IMR-90 (cell line): ENCODE measurements at regions not wholly inside any gene's neighbourhood (a gene's known extent, or its start where the extent isn't known, plus 50 kb on each side); places are given as distances from the start of the nearest gene placed in this dataset.

Source experiments
- ATAC-seq: fragments of 200-7000 bp; cut with Tn5 transposase; 2 replicates; pipeline ENCODE4 v1.9.1; 2020; ENCODE audit warnings: low read depth, mild to moderate bottlenecking, moderate library complexity
- BruUV-seq: library from RNA; stranded (reverse); fragments of 400-500 nt; replicated peaks from 2 replicates; lab custom pipeline; 2021; lab: Mats Ljungman, UMichigan
- CTCF ChIA-PET: fragments of 300-600 bp; formaldehyde crosslinking; extraction: SDS; loops from one replicate; lab custom pipeline; 2021; ENCODE audit warnings: antibody characterized with exemption; lab: Yijun Ruan, JAX
- POLR2A ChIA-PET: fragments of 300-600 bp; sonication (Branson Sonifier 250); formaldehyde crosslinking; loops from one replicate; lab custom pipeline; 2022; ENCODE audit warnings: antibody characterized with exemption; ENCODE audit not compliant: unreplicated experiment; lab: Charles Lee
- DNase-seq: peaks from one replicate; pipeline ENCODE4 v3.0.0; 2013
- H2AFZ ChIP-seq: replicated peaks from 2 replicates; pipeline ENCODE3; 2013; ENCODE audit warnings: low read length, mild to moderate bottlenecking; ENCODE audit not compliant: poor library complexity
- H2AK5ac ChIP-seq: 2 replicates; pipeline ENCODE4 v1.6.1; 2013; ENCODE audit warnings: low read depth, low read length, inconsistent platforms
- H2AK9ac ChIP-seq: replicated peaks from 2 replicates; pipeline ENCODE3; 2013; ENCODE audit warnings: mild to moderate bottlenecking, low read depth, low read length, moderate library complexity; ENCODE audit not compliant: poor library complexity
- H2BK120ac ChIP-seq: 2 replicates; pipeline ENCODE4 v1.6.1; 2013; ENCODE audit warnings: low read depth, low read length, inconsistent platforms
- H2BK15ac ChIP-seq: 3 replicates; pipeline ENCODE4 v1.6.1; 2013; ENCODE audit warnings: low read depth, low read length, inconsistent platforms
- H2BK20ac ChIP-seq: 2 replicates; pipeline ENCODE4 v1.6.1; 2013; ENCODE audit warnings: low read depth, mild to moderate bottlenecking, inconsistent platforms, low read length, moderate library complexity
- H2BK5ac ChIP-seq: 2 replicates; pipeline ENCODE4 v1.6.1; 2013; ENCODE audit warnings: mild to moderate bottlenecking, low read depth, low read length, inconsistent platforms; ENCODE audit not compliant: poor library complexity, severe bottlenecking
- H3K14ac ChIP-seq: replicated peaks from 2 replicates; pipeline ENCODE4 v1.6.1; 2013; ENCODE audit warnings: low read depth, low read length, inconsistent platforms
- H3K18ac ChIP-seq: 2 replicates; pipeline ENCODE4 v1.6.1; 2013; ENCODE audit warnings: low read depth, low read length, control low read depth
- H3K23ac ChIP-seq: 2 replicates; pipeline ENCODE4 v1.6.1; 2013; ENCODE audit warnings: low read depth, low read length, inconsistent platforms
- H3K27ac ChIP-seq: 2 replicates; pipeline ENCODE4 v1.5.1; 2013; ENCODE audit warnings: mild to moderate bottlenecking, control low read depth, low read length; ENCODE audit not compliant: insufficient read depth
- H3K27me3 ChIP-seq: 2 replicates; pipeline ENCODE4 v1.6.1; 2013; ENCODE audit warnings: low read length; ENCODE audit not compliant: control insufficient read depth, insufficient read depth
- H3K36me3 ChIP-seq: 2 replicates; pipeline ENCODE4 v1.6.1; 2013; ENCODE audit warnings: low read length, mixed read lengths; ENCODE audit not compliant: control insufficient read depth, insufficient read depth
- H3K4ac ChIP-seq: 2 replicates; pipeline ENCODE4 v1.6.1; 2013; ENCODE audit warnings: low read depth, low read length, inconsistent platforms
- H3K4me1 ChIP-seq: 2 replicates; pipeline ENCODE4 v1.6.1; 2013; ENCODE audit warnings: low read length, mixed read lengths; ENCODE audit not compliant: control insufficient read depth, insufficient read depth
- H3K4me2 ChIP-seq: 2 replicates; pipeline ENCODE4 v1.6.1; 2013; ENCODE audit warnings: low read depth, mild to moderate bottlenecking, control low read depth, low read length, moderate library complexity
- H3K4me3 ChIP-seq: 2 replicates; pipeline ENCODE4 v1.5.1; 2013; ENCODE audit warnings: low read depth, mild to moderate bottlenecking, control low read depth, low read length, moderate library complexity; ENCODE audit not compliant: insufficient read depth
- H3K56ac ChIP-seq: 2 replicates; pipeline ENCODE4 v1.6.1; 2013; ENCODE audit warnings: low read length, inconsistent platforms; ENCODE audit not compliant: insufficient read depth; ENCODE audit errors: extremely low read depth
- H3K79me1 ChIP-seq, 2 experiments: 2 replicates each; pipeline ENCODE4 v1.6.1; 2013; ENCODE audit warnings: low read length in 2 of 2, inconsistent platforms in 1 of 2, low read depth in 1 of 2
- H3K9ac ChIP-seq: 2 replicates; pipeline ENCODE4 v1.6.1; 2013; ENCODE audit warnings: low read depth, low read length, control low read depth
- H3K9me1 ChIP-seq: 2 replicates; pipeline ENCODE4 v1.6.1; 2013; ENCODE audit warnings: low read length, inconsistent platforms; ENCODE audit not compliant: insufficient read depth
- H3K9me3 ChIP-seq: 2 replicates; pipeline ENCODE4 v1.6.1; 2013; ENCODE audit warnings: low read length; ENCODE audit not compliant: control insufficient read depth, insufficient read depth
- H4K20me1 ChIP-seq: 2 replicates; pipeline ENCODE4 v1.6.1; 2013; ENCODE audit warnings: low read length, inconsistent platforms; ENCODE audit not compliant: insufficient read depth
- H4K5ac ChIP-seq: 2 replicates; pipeline ENCODE4 v1.6.1; 2013; ENCODE audit warnings: mild to moderate bottlenecking, low read depth, low read length, control low read depth
- H4K8ac ChIP-seq, 2 experiments: 2 replicates each; pipeline ENCODE4 v1.6.1; 2013; ENCODE audit warnings: low read depth in 2 of 2, low read length in 2 of 2, control low read depth in 1 of 2, inconsistent platforms in 1 of 2
- H4K91ac ChIP-seq: 2 replicates; pipeline ENCODE4 v1.6.1; 2013; ENCODE audit warnings: low read depth, low read length, inconsistent platforms; ENCODE audit not compliant: insufficient read depth
- BHLHE40 ChIP-seq: fragments of 150-350 bp; IDR thresholded peaks from 2 replicates; pipeline ENCODE4 v1.6.1; 2016; ENCODE audit warnings: mild to moderate bottlenecking, low read depth, low read length
- CEBPB ChIP-seq: IDR thresholded peaks from 2 replicates; pipeline ENCODE4 v1.6.1; 2012; ENCODE audit warnings: low read depth, low read length, improper control_type of control experiment
- CHD1 ChIP-seq: IDR thresholded peaks from 2 replicates; pipeline ENCODE4 v1.6.1; 2012; ENCODE audit warnings: low read depth, low read length, improper control_type of control experiment
- FOS ChIP-seq: fragments of 150-350 bp; IDR thresholded peaks from 2 replicates; pipeline ENCODE4 v1.6.1; 2016; ENCODE audit warnings: low read depth, low read length
- MAZ ChIP-seq: IDR thresholded peaks from 2 replicates; pipeline ENCODE4 v1.6.1; 2012; ENCODE audit warnings: low read depth, mild to moderate bottlenecking, low read length, improper control_type of control experiment, moderate library complexity, borderline replicate concordance
- MXI1 ChIP-seq: IDR thresholded peaks from 2 replicates; pipeline ENCODE4 v1.6.1; 2012; ENCODE audit warnings: low read depth, mild to moderate bottlenecking, low read length, moderate library complexity, borderline replicate concordance
- NFE2L2 ChIP-seq: fragments of 150-350 bp; IDR thresholded peaks from 2 replicates; pipeline ENCODE4 v1.6.1; 2016; ENCODE audit warnings: low read depth, mild to moderate bottlenecking, low read length
- POLR2A ChIP-seq: IDR thresholded peaks from 2 replicates; pipeline ENCODE4 v1.6.1; 2012; ENCODE audit warnings: mild to moderate bottlenecking, low read depth, low read length
- RAD21 ChIP-seq: IDR thresholded peaks from 2 replicates; pipeline ENCODE4 v1.6.1; 2012; ENCODE audit warnings: low read length, improper control_type of control experiment
- RCOR1 ChIP-seq: IDR thresholded peaks from 2 replicates; pipeline ENCODE4 v1.6.1; 2012; ENCODE audit warnings: mild to moderate bottlenecking, low read length, improper control_type of control experiment; ENCODE audit not compliant: insufficient replicate concordance
- RFX5 ChIP-seq: IDR thresholded peaks from 2 replicates; pipeline ENCODE4 v1.8.0; 2012; ENCODE audit warnings: low read depth, mild to moderate bottlenecking, low read length, moderate library complexity
- SMC3 ChIP-seq: fragments of 150-350 bp; IDR thresholded peaks from 2 replicates; pipeline ENCODE4 v1.6.1; 2016; ENCODE audit warnings: low read depth, mild to moderate bottlenecking, antibody characterized with exemption, low read length, moderate library complexity
- WGBS, 2 experiments: methylation state at CpG; one replicate each; pipeline versions ENCODE4 v1.1.5 to v1.1.7; 2013; ENCODE audit warnings: missing lambda C conversion rate in 2 of 2; ENCODE audit not compliant: insufficient read length in 1 of 2; ENCODE audit errors: extremely low coverage in 2 of 2; 5-methylcytosine and 5-hydroxymethylcytosine counted together
- dilution Hi-C: fragments of 300-500 bp; cut with HindIII; formaldehyde crosslinking; loops from one replicate; pipeline ENCODE4 v1.14.3; 2018; ENCODE audit warnings: low sequenced_read_pairs; ENCODE audit not compliant: unreplicated experiment
- in situ Hi-C: fragments of 300-500 bp; cut with MboI; formaldehyde crosslinking; loops from 3 replicates; pipeline ENCODE4 v1.14.3; 2019; ENCODE audit warnings: low sequenced_read_pairs, inconsistent platforms, mixed read lengths
- intact Hi-C: fragments of 100-400 bp; cut with micrococcal nuclease; formaldehyde crosslinking; loops from 2 replicates; pipeline ENCODE4 v1.10.0; 2022
- TF ChIP-seq, protein P1 (sequence below): fragments of 150-350 bp; IDR thresholded peaks from 2 replicates; pipeline ENCODE4 v1.6.1; 2016; ENCODE audit warnings: low read depth, mild to moderate bottlenecking, low read length, moderate library complexity, borderline replicate concordance
- TF ChIP-seq, protein P2 (sequence below): conservative IDR thresholded peaks from 2 replicates; pipeline ENCODE4 v1.5.1; 2012; ENCODE audit warnings: mild to moderate bottlenecking, low read depth, low read length, improper control_type of control experiment

DNA sequence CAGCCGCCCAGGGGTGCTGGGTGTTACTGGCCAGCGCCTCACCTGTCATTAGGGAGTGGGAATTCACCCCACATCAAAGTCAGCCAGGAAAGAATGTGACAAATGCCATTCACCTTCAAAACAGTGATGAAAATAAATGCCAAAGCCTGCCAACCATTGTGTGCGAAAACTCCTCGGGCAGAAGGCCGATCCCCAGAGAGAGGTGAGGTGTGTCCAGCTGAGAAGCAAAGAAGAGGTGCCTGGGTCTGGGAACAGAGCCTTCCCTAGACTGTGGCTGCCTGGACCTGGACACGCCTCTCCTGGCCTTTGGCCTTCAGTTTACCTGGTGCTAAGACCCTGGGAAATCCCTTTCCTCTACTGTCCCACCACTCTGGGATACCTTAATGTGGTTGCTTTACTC lies 142.7 kb downstream of the CYP26B1 start:
- Histone ChIP-seq H2BK5ac (no peak overlapping the region), H3K4me3 (no peak overlapping the region), H3K56ac (no peak overlapping the region), H3K9me1 (no peaks in the 10 kb centered on the region), H3K4me2 (no peak overlapping the region), H4K8ac (no peak overlapping the region), H3K36me3 (no peaks in the 10 kb centered on the region), H3K9ac (no peak overlapping the region), H3K27ac (no peak overlapping the region), H2BK20ac (no peak overlapping the region), H3K27me3 (peaks cover 10% of the 10 kb centered on the region), H3K4me1 (no peaks in the 10 kb centered on the region), H2AK5ac (no peak overlapping the region), H3K14ac (no peak overlapping the region), H4K91ac (no peak overlapping the region), H3K79me1 (no peaks in the 10 kb centered on the region), H2BK15ac (no peak overlapping the region), H3K9me3 (no peaks in the 10 kb centered on the region), H4K5ac (no peak overlapping the region), H2BK120ac (no peak overlapping the region), H2AK9ac (no peak overlapping the region), H3K23ac (no peak overlapping the region), H3K4ac (no peak overlapping the region), H2AFZ (no peak overlapping the region), H4K20me1 (no peaks in the 10 kb centered on the region), H3K18ac (no peak overlapping the region)
- BruUV-seq, result no TSS peak
- intact Hi-C loops, result no loop called here
- TF ChIP-seq FOS, result no peak
- TF ChIP-seq, protein P1, sequence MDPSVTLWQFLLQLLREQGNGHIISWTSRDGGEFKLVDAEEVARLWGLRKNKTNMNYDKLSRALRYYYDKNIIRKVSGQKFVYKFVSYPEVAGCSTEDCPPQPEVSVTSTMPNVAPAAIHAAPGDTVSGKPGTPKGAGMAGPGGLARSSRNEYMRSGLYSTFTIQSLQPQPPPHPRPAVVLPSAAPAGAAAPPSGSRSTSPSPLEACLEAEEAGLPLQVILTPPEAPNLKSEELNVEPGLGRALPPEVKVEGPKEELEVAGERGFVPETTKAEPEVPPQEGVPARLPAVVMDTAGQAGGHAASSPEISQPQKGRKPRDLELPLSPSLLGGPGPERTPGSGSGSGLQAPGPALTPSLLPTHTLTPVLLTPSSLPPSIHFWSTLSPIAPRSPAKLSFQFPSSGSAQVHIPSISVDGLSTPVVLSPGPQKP, result no peak
- no peak for TF ChIP-seq CEBPB
- TF ChIP-seq POLR2A, result no peak
- TF ChIP-seq, protein P2, sequence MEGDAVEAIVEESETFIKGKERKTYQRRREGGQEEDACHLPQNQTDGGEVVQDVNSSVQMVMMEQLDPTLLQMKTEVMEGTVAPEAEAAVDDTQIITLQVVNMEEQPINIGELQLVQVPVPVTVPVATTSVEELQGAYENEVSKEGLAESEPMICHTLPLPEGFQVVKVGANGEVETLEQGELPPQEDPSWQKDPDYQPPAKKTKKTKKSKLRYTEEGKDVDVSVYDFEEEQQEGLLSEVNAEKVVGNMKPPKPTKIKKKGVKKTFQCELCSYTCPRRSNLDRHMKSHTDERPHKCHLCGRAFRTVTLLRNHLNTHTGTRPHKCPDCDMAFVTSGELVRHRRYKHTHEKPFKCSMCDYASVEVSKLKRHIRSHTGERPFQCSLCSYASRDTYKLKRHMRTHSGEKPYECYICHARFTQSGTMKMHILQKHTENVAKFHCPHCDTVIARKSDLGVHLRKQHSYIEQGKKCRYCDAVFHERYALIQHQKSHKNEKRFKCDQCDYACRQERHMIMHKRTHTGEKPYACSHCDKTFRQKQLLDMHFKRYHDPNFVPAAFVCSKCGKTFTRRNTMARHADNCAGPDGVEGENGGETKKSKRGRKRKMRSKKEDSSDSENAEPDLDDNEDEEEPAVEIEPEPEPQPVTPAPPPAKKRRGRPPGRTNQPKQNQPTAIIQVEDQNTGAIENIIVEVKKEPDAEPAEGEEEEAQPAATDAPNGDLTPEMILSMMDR, result no peak
- no peak for TF ChIP-seq RCOR1
- TF ChIP-seq MAZ, result no peak
- TF ChIP-seq CHD1, result no peak
- no peak for TF ChIP-seq MXI1
- no peak for TF ChIP-seq SMC3
- TF ChIP-seq NFE2L2, result no peak
- TF ChIP-seq BHLHE40, result no peak
- no peak for TF ChIP-seq RAD21
- TF ChIP-seq RFX5, result no peak
- ATAC-seq, result no peak
- DNase-seq, result no peak
- in situ Hi-C loops, result no loop called here
- WGBS, 2 experiments, result 100% methylated on average over 3 of the region's 6 CpGs; no CpG with 5 or more reads in 1 of the 2 experiments
- CTCF ChIA-PET, result no interaction called here
- POLR2A ChIA-PET, result no interaction called here
- dilution Hi-C loops, result no loop called here
